ENCODE measurements at regions not wholly inside any gene's neighbourhood (a gene's known extent, or its start where the extent isn't known, plus 50 kb on each side); places are given as distances from the start of the nearest gene placed in this dataset.

DNA sequence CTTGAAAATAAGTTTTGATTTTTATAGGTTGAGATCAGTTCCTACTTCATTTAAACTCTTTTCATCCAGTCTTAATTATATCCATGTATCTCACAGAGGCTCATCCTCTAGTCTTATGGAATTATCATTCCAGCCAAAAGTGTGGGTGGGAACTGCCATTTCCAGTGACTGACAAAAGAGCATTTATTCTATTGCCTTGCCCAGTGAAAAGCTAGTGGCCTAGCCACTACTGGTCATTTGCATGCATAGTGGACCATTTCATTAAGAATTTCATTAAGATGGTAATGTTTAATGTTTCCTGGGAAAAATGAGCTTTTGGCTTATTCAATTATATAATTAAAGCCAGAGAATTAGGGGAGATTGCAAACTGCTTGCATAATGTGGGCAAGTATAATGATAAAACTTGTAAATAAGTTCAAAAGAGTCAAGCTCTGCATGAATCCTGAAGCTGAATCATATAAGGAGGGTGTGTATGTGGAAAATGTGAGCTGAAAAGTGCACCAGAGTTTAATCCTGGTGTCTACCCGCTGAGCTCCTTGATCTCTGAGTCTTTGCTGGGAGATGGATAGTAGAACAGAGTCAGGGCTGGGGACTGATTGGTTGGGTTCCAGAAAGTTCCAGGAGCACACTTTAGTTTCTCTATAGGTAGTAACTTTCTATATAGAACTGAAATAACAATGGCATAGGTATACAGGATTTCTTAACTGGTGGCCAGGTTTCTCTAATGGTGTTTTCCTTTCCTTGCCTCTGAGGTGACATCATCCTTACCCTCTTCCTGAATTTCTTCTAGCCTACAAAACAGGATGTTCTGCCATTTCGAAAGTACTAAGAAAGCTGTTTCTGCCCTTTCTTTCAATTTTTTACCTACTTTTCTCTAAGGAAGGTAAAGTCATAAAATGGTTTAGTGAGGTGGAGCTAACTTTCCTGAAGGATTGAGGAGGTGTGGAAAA lies 78.5 kb downstream of the KIF4B start:
- DNase-seq (ENCODE audit: low read depth) = no peak
- no peak overlapping the region for H3K4me3 ChIP-seq (ENCODE audit: low read length)
- TF ChIP-seq, protein P1, sequence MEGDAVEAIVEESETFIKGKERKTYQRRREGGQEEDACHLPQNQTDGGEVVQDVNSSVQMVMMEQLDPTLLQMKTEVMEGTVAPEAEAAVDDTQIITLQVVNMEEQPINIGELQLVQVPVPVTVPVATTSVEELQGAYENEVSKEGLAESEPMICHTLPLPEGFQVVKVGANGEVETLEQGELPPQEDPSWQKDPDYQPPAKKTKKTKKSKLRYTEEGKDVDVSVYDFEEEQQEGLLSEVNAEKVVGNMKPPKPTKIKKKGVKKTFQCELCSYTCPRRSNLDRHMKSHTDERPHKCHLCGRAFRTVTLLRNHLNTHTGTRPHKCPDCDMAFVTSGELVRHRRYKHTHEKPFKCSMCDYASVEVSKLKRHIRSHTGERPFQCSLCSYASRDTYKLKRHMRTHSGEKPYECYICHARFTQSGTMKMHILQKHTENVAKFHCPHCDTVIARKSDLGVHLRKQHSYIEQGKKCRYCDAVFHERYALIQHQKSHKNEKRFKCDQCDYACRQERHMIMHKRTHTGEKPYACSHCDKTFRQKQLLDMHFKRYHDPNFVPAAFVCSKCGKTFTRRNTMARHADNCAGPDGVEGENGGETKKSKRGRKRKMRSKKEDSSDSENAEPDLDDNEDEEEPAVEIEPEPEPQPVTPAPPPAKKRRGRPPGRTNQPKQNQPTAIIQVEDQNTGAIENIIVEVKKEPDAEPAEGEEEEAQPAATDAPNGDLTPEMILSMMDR (conservative IDR thresholded peaks at IDR 0.05; ENCODE audit: low read depth, low read length) = no peak

DNA sequence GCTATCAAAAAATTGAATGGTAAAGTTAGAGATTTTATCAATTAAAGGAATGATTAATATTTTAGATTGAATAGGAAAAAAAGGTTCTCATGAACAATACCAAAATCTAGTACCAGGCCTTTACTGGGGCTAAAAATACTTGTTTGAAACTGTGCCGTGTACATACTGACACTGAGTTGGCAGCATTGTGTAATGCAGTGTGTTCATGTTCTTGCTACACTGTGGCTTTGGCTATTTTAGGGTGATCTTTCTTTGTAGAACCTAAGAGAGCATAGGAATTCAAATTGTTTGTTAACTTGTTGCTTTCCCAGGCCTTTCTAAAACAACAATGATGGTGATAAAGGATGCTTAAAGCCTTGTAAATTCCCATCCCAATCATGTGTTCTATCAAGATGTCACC lies 80.9 kb downstream of the KIF4B start:
- TF ChIP-seq, protein P1 (conservative IDR thresholded peaks at IDR 0.05; ENCODE audit: low read depth, low read length) = no peak
- DNase-seq (ENCODE audit: low read depth) = no peak
- no peak overlapping the region for H3K4me3 ChIP-seq (ENCODE audit: low read length)

DNA sequence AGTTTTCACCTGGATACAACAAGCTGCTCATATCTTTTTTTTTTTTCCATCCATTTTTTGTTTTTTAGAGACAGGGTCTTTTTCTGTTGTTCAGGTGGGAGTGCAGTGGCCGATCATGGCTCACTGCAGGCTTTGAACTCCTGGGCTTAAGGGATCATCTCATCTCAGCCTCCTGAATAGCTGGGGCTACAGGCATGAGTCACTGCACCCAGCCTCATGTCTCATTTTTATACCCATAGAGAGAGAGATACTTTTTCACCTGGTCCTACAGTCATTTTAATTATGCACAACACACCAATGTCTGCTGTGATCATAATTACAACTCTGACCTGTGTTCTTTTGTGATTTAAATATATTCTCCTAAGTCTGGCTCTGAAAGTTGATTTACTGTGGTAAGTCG lies 84.4 kb downstream of the KIF4B start:
- DNase-seq (ENCODE audit: low read depth) = no peak

DNA sequence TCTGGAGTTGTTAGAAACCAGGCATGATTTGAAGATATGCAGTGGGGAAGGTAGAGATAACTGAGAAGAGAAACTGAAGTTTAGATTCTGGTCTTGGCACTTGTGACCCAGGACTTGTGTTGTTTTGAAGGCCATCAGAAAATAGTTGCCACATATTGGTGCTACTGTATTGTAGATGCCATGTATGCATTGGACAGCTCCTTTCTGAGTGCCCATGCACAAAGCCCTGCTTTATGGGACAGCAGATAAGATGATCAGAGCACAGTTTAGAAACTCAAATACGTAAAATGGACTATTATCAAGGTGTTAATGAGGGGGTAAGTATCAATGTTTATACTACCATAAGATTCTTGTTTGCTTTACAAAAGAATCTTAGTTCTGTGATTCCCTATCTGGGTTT lies 84.9 kb downstream of the KIF4B start:
- TF ChIP-seq, protein P1 (conservative IDR thresholded peaks at IDR 0.05; ENCODE audit: low read depth, low read length) = no peak
- no peak overlapping the region for H3K4me3 ChIP-seq (ENCODE audit: low read length)
- no peak for DNase-seq (ENCODE audit: low read depth)

More for the DNA sequence above, 84.4 kb downstream of the KIF4B start:
- no peak overlapping the region for H3K4me3 ChIP-seq (ENCODE audit: low read length)
- TF ChIP-seq, protein P1 (conservative IDR thresholded peaks at IDR 0.05; ENCODE audit: low read depth, low read length) = no peak

DNA sequence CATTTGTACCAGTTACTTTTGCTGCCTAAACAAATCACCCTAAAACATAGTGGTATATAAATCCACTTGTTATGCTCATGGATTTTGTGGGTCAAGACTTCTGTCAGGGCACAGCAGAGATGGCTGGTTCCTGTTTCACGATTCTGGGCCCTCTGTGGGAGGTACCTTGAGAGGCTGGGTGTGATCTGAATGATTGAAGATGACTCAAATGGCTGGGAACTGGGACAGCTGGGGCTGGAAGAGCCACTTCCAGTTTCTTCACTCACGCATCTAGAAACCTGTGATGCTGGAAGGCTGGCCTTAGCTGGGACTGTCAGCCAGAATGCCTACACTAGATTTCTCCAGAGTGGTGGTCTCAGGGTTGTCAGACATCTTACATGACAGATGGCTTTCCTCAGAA lies 88.1 kb downstream of the KIF4B start:
- TF ChIP-seq, protein P1 (conservative IDR thresholded peaks at IDR 0.05; ENCODE audit: low read depth, low read length) = no peak
- DNase-seq (ENCODE audit: low read depth) = no peak
- H3K4me3 ChIP-seq (ENCODE audit: low read length) = no peak overlapping the region

DNA sequence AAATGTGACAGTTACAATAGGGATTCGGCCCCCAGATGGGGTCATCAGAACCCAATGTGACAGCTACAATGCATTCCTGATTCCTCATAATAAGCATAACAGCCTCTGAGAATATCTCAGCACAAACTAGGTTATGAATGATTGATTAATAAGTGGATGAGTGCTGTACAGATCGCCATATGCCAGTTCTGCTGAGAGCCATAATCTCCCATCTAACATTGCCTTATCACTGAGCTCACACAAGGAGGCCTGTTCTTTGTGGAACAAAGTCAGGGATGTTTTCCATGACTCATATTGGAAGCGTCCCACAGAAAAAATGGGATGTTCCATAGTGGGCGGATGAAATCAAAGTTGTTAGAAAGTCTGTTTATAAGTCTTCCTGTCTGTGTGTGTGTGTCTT lies 89.6 kb downstream of the KIF4B start:
- H3K4me3 ChIP-seq (ENCODE audit: low read length) = no peak overlapping the region
- no peak for DNase-seq (ENCODE audit: low read depth)
- TF ChIP-seq, protein P1 (conservative IDR thresholded peaks at IDR 0.05; ENCODE audit: low read depth, low read length) = no peak

DNA sequence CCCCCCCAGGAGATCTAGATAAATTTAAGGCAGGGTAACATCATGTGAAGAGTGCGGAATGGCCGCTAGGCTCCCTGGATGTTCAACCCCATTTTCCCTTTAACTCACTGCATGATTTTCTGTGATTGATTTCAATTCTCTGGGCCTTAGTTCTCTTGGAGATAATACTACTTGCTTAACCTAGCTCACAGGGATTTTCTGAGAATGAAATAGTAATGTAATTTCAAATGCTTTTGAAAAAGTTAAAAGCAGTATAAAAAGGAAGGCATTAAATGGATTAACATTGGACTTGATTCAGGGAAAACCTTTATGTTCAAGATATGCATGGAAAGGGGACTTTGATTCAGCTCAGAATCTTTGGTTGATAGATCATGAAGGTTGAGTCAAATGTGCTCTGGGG lies 90.9 kb downstream of the KIF4B start:
- TF ChIP-seq, protein P1 (conservative IDR thresholded peaks at IDR 0.05; ENCODE audit: low read depth, low read length) = no peak
- H3K4me3 ChIP-seq (ENCODE audit: low read length) = no peak overlapping the region
- no peak for DNase-seq (ENCODE audit: low read depth)

Measured in retinal pigment epithelial cell (primary cell).